GM19395 (cell line): ENCODE measurements at regions not wholly inside any gene's neighbourhood (a gene's known extent, or its start where the extent isn't known, plus 50 kb on each side); places are given as distances from the start of the nearest gene placed in this dataset.

Experiments
- ATAC-seq: cut with Tn5 transposase; IDR thresholded peaks from one replicate; pipeline ENCODE4 v1.9.1; 2021; ENCODE audit warnings: mild to moderate bottlenecking, moderate library complexity; ENCODE audit not compliant: unreplicated experiment

GRCh38 chr3:124089214-124089613 is 97.3 kb upstream of the ROPN1 start:
- no peak for ATAC-seq

- ATAC-seq, result no peak
Observed at GRCh38 chr3:124091716-124092115, 99.8 kb upstream of the ROPN1 start.

DNA sequence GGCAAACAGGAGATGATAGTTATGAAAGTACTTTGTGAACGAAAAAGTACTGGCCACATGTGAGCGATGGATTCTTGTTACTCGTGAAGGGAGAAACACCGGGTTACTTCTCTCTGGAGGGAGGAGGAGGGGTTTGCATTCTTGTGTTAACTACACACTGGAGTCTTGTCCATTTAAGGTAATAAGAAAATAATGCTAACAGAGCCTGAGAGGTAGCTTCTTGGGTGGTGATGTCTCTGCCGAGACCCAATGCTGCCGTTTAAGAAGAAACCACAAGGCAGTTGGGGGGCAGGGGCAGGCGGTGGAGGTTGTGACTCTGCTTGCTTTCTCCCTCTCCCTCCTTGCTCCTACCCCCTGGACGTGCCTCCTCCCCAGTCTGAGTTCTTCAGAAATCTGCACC is 100.9 kb upstream of the ROPN1 start:
- no peak for ATAC-seq

GRCh38 chr3:124094496-124094895 is 102.6 kb upstream of the ROPN1 start:
- ATAC-seq, result no peak

GRCh38 chr3:124097362-124098131 is 105.6 kb upstream of the ROPN1 start:
- no peak for ATAC-seq

- no peak for ATAC-seq
Observed at GRCh38 chr3:124101643-124102042, 109.7 kb upstream of the ROPN1 start.

- ATAC-seq, result no peak
Observed at GRCh38 chr3:124107104-124107890, 115.4 kb upstream of the ROPN1 start.

GRCh38 chr3:124108446-124108845 is 116.5 kb upstream of the ROPN1 start:
- ATAC-seq, result no peak

- ATAC-seq, result no peak
Observed at GRCh38 chr3:124113485-124113884, 121.6 kb upstream of the ROPN1 start.

DNA sequence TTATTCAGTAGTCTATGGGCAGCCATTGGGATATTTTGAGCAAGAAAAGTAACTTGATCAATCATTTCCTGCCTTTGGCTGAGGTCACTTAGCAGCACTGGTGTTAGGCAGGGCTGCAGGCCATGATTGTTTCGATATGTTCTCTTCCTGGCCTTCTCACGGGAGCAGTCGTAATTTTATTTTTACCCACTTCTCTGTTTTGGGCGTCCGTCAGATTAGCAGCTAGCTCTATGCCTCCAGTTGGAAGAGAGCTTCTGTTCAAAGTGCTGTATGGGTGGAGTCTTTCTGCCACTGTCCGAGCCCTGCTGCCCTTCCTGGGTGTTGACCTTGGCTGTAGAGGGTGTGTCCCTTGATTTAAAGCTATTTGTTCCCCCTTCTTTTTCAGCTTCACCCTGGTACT is 123.4 kb upstream of the ROPN1 start:
- ATAC-seq, result no peak

DNA sequence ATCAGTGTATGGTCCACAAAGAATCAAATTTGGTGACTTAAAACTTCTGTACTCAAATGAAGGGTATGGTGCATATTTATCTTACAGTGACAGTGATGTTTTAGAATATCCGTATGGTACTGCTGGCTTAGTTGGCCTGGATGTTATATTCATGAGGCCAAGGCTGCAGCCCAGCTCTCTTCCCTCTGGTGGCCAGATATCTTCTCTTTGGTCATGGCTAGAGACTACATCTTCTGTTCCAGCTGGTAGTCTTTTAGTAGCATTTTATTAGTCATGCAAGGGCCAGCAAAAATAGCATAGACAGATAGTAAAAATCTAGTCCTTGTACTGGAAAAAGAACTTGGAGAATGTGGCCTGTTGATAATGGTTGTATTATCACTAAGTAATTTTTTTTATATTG is 124.0 kb upstream of the ROPN1 start:
- no peak for ATAC-seq

DNA sequence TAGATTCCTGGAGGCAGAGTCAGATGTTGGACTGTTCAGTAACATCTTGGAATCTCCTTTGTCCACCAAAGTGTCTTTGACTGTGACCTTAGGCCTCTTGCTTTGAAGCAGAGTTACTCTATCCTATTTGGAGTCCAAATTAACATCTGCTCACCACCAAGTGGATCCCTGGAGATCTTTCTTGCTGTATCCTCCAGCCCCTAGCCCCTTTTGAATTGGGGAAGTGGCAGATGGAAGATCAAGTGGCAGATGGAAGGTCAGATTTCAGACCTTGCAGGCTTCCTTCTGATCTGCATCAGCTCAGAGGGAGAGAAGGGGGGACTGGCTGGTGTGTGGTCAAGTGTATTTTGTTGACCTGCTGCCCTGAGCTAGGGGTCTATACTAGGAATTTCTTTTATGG is 125.0 kb upstream of the ROPN1 start:
- no peak for ATAC-seq

DNA sequence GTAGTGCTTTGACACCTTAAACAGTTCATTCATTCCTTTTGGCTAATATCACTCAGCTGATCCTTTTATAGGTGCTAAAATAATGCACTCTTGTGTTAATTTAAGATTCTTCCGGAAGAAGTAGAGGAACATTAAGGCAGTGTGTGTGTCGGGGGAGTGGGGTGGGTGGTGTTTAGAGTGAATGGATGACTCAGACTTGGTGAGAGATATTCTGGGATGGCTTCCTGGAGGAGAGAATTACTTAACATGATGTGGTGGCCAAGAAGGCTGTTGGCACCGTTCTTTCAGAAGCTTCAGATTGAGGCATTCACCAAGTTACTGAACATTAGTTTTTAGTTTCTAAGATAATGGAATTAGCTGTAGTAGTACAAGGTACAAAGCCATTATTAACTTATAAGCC is 125.6 kb upstream of the ROPN1 start:
- ATAC-seq, result no peak

DNA sequence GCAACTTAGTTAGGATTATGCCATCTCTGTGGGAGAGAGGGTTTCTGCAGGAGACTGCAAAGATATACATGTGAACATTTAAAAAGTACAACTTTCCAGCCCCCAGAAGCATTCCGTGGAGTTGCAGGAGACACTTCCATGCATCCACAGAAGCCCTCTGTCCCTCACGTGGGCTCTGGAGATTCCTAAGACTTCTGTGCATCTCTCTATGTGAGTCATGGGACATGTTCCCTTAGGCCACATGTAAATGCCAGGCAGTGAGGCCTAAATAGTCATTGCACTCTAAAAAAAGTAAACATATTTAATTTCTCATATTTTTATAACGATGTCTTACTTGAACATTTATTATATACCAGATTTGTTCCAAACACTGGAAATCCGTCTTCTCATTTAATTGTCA is 126.5 kb upstream of the ROPN1 start:
- no peak for ATAC-seq

- ATAC-seq, result no peak
Observed at GRCh38 chr3:124119056-124119716, 127.3 kb upstream of the ROPN1 start.

GRCh38 chr3:124121379-124122312 is 129.7 kb upstream of the ROPN1 start:
- ATAC-seq, result no peak

DNA sequence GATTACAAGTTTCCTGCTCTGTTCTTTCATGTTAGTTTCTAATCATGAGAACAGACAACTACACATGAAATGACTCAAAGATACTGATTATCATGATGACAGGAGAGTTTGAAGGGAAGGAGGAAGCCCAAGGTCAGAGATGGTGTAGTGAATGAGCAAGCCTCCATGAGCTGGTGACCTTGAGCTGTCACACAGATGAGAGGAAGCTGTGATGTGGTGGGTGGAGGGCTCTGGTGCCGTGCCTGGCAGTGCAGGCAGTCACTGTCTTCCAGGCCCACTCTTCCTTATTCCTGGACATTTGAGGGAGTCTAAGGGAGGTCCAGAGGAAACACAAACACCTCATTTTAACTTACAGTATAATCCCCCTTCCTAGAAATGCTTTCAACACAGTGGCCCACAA is 133.4 kb upstream of the ROPN1 start:
- ATAC-seq, result no peak

DNA sequence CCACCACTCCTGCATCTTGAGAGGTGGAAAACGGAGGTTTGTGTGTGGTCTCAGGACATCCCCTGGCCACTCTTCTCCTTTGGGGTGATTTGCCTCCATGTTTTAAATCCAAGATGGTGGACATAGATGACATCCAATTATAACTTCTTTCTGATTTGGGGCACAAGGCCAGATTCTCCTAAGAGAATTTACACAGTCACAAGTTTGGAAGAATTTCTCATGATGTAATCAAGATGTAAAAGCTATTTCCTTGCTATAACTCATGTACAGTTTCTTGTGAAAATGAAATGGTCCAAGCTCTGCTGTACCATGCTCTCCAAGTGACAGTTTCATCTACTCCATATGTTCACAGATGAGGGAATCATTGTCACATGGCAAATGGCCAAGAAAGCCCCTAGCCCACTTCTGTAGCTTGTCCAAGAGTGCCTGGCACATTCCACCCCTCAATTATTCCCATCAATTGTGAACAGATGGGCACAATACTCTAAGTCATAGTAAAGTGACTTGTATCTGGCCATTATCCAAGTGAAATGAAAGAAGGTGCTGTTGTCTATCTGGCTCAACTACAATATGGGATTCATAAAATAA is 134.6 kb upstream of the ROPN1 start:
- ATAC-seq, result no peak

DNA sequence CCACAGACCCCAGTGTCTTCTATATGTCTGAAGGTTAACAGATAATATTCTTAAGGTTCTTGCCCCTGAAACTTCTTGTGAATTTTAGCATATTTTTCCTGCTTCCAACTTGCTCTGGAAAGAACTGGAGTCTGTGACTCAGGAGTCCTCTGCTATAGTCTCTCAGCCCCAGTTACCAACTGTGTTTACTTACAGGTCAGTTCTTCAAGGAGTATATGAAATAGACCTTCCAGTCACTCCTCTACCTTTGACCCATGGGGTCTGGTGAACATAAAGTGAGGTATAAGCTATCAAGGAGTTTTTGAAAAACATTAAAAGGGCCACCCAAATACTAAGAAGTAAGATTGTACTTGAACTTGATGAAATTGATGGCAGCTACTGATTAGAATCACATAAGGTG is 139.2 kb upstream of the ROPN1 start:
- ATAC-seq, result no peak

DNA sequence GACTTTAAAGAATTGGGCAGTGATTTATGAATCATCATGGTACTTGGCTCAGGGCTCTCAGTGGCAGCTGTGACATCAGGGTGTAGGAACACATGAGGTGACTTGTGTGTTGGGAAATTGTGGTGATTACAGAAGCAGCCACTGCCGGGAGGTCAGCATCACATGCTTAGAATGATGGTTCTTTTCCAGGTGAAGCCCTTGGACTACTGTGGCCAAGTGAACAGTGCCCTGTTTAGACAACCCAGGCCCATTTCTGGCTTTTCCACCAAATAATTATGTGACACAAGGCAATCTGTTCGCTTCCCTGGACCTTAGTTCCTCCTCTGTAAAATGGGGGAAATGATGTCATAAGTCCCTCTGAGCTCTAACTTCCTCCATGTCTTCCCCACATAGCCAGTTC is 139.7 kb upstream of the ROPN1 start:
- ATAC-seq, result no peak
